ENCODE measurements at regions not wholly inside any gene's neighbourhood (a gene's known extent, or its start where the extent isn't known, plus 50 kb on each side); places are given as distances from the start of the nearest gene placed in this dataset.
"Not testable (repeated sequence)": the region's sequence is repeated elsewhere in the genome, so short reads cannot be mapped to it uniquely, and the experiment has no call there.

DNA sequence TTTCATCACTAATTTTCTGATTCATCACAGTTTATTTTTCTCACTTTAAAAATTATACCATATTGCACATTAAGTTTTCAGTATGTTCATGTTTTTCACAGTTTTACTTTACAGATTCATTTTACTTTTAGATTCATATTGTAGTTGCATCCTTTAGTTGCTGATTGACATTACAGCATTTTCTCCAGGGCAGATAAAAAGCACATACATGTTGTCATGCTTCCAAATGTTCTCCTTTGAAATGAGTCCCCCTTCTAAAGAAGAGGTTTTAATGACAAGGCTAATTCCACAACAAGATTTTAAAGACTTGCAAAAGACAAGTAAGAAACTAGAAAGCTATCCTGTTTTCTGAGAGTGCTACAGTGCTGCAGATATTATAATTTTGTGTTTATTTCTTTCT lies 72.1 kb upstream of the RASSF8 start:
- no peak for TF ChIP-seq ZFX (IDR thresholded peaks at IDR 0.05)
- TF ChIP-seq, protein P1, sequence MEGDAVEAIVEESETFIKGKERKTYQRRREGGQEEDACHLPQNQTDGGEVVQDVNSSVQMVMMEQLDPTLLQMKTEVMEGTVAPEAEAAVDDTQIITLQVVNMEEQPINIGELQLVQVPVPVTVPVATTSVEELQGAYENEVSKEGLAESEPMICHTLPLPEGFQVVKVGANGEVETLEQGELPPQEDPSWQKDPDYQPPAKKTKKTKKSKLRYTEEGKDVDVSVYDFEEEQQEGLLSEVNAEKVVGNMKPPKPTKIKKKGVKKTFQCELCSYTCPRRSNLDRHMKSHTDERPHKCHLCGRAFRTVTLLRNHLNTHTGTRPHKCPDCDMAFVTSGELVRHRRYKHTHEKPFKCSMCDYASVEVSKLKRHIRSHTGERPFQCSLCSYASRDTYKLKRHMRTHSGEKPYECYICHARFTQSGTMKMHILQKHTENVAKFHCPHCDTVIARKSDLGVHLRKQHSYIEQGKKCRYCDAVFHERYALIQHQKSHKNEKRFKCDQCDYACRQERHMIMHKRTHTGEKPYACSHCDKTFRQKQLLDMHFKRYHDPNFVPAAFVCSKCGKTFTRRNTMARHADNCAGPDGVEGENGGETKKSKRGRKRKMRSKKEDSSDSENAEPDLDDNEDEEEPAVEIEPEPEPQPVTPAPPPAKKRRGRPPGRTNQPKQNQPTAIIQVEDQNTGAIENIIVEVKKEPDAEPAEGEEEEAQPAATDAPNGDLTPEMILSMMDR (conservative IDR thresholded peaks at IDR 0.05), result no peak
- H3K27ac ChIP-seq, result no peak overlapping the region

DNA sequence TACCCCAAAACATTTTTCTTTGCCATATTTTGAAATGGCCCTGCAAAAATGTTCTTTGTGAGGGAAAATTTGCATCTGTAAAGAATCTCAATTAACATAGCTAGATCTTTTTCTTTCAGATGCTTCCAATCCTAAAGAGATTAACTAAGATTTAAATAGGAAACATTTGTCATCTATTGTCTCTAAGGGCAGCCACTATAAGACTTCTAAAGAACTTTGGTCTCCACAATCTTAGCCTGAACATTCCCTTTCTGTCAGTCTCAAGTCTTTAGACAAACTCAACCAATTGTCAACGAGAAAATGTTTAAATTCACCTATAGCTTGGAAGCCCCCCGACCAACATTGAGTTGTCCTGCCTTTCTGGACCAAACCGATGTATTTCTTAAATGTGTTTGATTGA lies 71.1 kb upstream of the RASSF8 start:
- no peak overlapping the region for H3K27ac ChIP-seq
- no peak for TF ChIP-seq ZFX (IDR thresholded peaks at IDR 0.05)
- TF ChIP-seq, protein P1 (conservative IDR thresholded peaks at IDR 0.05), result no peak

DNA sequence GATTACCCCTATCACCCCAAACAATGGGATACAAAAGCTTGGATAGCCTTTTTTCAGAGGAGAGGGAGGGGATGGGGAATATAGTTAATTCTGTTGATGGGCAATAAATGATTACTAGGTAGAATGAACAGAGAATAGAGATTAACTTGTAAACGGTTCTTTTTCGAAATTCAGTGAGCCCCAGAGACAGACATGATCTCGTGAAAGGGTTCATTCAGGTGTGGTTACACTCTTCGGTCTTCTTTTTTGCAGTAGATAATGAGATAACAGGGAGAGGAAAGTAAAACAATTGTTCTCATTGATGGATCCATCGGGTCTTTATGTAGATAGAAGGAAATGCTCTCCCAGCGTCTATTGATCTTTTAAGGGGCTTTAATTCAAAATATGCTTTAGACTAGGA lies 69.3 kb upstream of the RASSF8 start:
- H3K27ac ChIP-seq, result no peak overlapping the region
- TF ChIP-seq, protein P1 (conservative IDR thresholded peaks at IDR 0.05), result no peak
- no peak for TF ChIP-seq ZFX (IDR thresholded peaks at IDR 0.05)

DNA sequence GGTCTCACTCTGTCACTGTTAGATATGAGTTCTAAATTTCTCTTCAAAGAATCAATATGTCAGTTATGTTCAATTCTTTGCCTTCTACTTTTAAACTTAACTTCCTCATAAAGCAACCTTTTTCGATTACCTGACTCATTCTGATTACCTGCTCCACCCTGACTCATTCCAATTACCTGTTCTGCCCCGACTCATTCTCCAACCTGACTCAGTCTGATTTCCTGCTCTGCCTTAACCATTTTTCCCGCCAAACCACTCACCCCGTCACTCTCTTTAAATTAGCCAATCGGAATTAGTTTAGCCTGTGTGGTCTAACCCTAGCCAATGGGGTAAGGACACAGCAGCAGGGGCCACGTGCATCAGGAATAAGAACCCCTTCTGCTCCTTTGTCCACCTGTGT lies 67.4 kb upstream of the RASSF8 start:
- H3K27ac ChIP-seq, result not testable (repeated sequence)

DNA sequence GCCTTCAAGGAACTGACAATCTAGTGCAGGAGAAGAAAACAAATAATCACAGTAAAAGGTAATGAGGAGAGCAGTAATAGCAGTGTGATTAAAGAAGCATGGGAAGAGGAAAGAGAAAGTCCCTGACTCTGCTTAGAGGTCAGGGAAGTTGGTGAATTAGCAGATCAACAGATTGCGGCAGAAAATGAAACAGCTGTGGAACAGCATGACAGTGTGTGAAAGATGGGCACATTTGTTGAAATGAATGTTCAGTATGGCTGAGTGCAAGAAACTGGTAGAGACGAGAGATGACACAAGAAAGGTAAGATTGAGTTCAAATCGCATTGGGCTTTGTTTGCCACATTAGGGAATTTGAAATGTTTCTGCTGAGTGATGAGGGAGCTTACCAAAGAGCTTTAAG lies 63.7 kb upstream of the RASSF8 start:
- no peak overlapping the region for H3K27ac ChIP-seq
- TF ChIP-seq ZFX (IDR thresholded peaks at IDR 0.05), result no peak
- TF ChIP-seq, protein P1 (conservative IDR thresholded peaks at IDR 0.05), result no peak

DNA sequence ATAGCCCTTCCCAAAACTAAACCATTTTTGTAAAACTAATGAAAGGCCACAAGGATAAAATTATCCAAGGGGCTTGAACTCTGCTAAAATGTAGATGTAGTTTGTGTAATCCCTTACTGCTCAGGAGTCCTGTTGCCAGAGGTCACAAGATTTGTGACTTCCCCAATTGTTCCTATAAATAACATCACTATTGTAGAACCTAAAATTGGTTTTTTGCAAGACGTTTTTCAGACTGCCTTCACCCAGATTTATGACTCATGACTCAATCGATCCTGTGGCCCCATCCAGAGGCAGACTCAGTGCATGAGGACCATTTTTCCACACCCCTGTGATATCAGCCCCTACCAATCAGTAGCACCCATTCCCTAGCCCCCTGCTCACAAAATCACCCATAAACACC lies 61.5 kb upstream of the RASSF8 start:
- no peak overlapping the region for H3K27ac ChIP-seq
- no peak for TF ChIP-seq ZFX (IDR thresholded peaks at IDR 0.05)
- TF ChIP-seq, protein P1 (conservative IDR thresholded peaks at IDR 0.05), result no peak

DNA sequence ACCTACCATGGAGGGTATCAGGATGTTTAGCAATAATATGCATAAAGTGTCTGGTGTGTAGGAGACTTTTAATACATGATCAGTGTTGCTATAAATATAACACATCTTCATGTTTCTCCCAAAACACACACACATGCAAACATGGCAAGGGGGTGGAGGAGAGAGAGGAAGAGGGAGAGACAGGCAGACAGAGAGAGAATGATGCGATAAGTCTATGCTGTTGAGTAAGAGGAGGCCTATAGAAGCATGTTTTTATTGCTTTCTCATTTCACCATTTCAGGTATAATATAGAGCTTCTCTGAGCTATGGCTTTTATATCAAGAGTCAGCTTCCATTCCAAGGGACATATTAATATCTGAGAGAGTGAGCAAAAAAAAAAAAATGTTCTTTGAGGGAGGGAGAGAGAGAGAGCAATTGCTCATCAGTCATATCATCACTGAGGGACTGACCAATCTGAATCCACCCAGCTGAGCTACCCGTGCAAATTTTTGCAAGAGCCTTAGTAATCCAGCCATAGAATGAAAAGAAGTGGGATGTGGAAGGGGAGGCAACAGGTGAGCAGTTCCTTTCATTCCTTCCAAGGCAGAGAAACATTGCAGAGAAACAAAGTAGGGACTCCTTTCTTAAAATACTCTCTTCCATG lies 54.8 kb upstream of the RASSF8 start:
- H3K27ac ChIP-seq, result no peak overlapping the region
- TF ChIP-seq, protein P1 (conservative IDR thresholded peaks at IDR 0.05), result no peak
- no peak for TF ChIP-seq ZFX (IDR thresholded peaks at IDR 0.05)

DNA sequence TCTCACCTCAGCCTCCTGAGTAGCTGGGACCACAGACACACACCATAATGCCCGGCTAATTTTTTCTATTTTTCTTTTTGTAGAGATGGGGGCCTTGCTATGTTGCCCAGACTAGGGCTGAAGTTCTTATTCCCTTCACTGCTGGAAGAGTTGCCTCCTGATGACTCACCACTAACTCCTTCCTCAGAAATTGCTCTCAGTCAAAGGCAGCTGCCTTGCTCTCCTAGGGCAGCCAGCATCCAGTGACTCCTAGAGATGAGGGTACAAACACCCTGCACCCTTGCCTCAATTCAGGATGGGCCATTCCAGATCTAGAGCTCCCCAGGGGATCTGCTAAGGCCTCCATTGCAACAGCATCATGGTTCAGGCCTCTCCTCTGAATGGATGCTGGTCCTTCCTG lies 54.0 kb upstream of the RASSF8 start:
- H3K27ac ChIP-seq, result no peak overlapping the region

More for the DNA sequence above, 54.0 kb upstream of the RASSF8 start:
- TF ChIP-seq, protein P1 (conservative IDR thresholded peaks at IDR 0.05), result no peak
- TF ChIP-seq ZFX (IDR thresholded peaks at IDR 0.05), result no peak

Measured in C4-2B (cell line).